Small intestine (tissue), 7 donors: ENCODE measurements at regions not wholly inside any gene's neighbourhood (a gene's known extent, or its start where the extent isn't known, plus 50 kb on each side); places are given as distances from the start of the nearest gene placed in this dataset.

Experiments used
- DNase-seq, 2 donors: peaks; one replicate each; pipeline versions ENCODE4 v3.0.0 to v3.0.0-alpha.2; 2013
- FAIRE-seq: peaks from 2 replicates; lab custom pipeline; 2012; peaks lifted over from hg19 to GRCh38; lab: Jason Lieb, UNC
- H3K27ac ChIP-seq, 3 donors: one replicate each; pipeline ENCODE4 v1.5.1; 2013; ENCODE audit warnings: low read length in 2 of 3, mild to moderate bottlenecking in 2 of 3, control low read depth in 1 of 3, inconsistent platforms in 1 of 3, low read depth in 1 of 3, moderate library complexity in 1 of 3
- H3K27me3 ChIP-seq, 3 donors: one replicate each; pipeline ENCODE4 v1.6.1; 2013; ENCODE audit warnings: low read length in 3 of 3, inconsistent platforms in 1 of 3; ENCODE audit not compliant: control insufficient read depth in 3 of 3, insufficient read depth in 3 of 3
- H3K36me3 ChIP-seq, 3 donors: one replicate each; pipeline ENCODE4 v1.6.1; 2013; ENCODE audit warnings: low read length in 3 of 3, inconsistent platforms in 1 of 3, low read depth in 1 of 3, mild to moderate bottlenecking in 1 of 3, moderate library complexity in 1 of 3; ENCODE audit not compliant: control insufficient read depth in 3 of 3, insufficient read depth in 2 of 3
- H3K4me1 ChIP-seq, 3 donors: one replicate each; pipeline ENCODE4 v1.6.1; 2013; ENCODE audit warnings: low read length in 2 of 3, inconsistent platforms in 1 of 3, low read depth in 1 of 3, mild to moderate bottlenecking in 1 of 3, moderate library complexity in 1 of 3; ENCODE audit not compliant: control insufficient read depth in 3 of 3, insufficient read depth in 2 of 3
- H3K4me3 ChIP-seq, 3 donors: one replicate each; pipeline ENCODE4 v1.5.1; 2013; ENCODE audit warnings: low read length in 3 of 3, control low read depth in 1 of 3, inconsistent platforms in 1 of 3, low read depth in 1 of 3, mild to moderate bottlenecking in 1 of 3, moderate library complexity in 1 of 3
- H3K9me3 ChIP-seq, 2 donors: one replicate each; pipeline ENCODE4 v1.6.1; 2013; ENCODE audit warnings: low read depth in 1 of 2, low read length in 1 of 2; ENCODE audit not compliant: control insufficient read depth in 2 of 2, insufficient read depth in 1 of 2
- WGBS, 3 donors: extraction: QIAGEN DNeasy Blood & Tissue Kit; methylation state at CpG; one replicate each; pipeline ENCODE4 v1.1.7; 2013; 5-methylcytosine and 5-hydroxymethylcytosine counted together
- donor health status: healthy with polysubstance abuse.
- donor health status: control.
- donor health status: control.
- donor health status: Bipolar disorder and iron deficiency.
- donor health status: healthy.

- Histone ChIP-seq H3K9me3 (no peaks in the 10 kb centered on the region), H3K27ac (no peak overlapping the region), H3K4me1 (no peaks in the 10 kb centered on the region), H3K4me3 (no peak overlapping the region), H3K36me3 (no peaks in the 10 kb centered on the region), H3K27me3 (no peaks in the 10 kb centered on the region)
- DNase-seq = no peak
- 69 to 78% (median 78%) methylated on average over 7 of the region's 7 CpGs for WGBS, 3 donors
- no peak for FAIRE-seq
Measured at GRCh38 chr18:60975420-60975819, 357.8 kb upstream of the CDH20 start.

- FAIRE-seq (no peak), DNase-seq (no peak)
- Histone ChIP-seq H3K4me1 (no peaks in the 10 kb centered on the region), H3K9me3 (no peaks in the 10 kb centered on the region), H3K27ac (no peak overlapping the region), H3K4me3 (no peak overlapping the region), H3K36me3 (no peaks in the 10 kb centered on the region), H3K27me3 (no peaks in the 10 kb centered on the region)
- 62 to 78% (median 72%) methylated on average over 3 of the region's 3 CpGs for WGBS, 3 donors
Measured at GRCh38 chr18:60976976-60977375, 356.3 kb upstream of the CDH20 start.

GRCh38 chr18:60978338-60978737 lies 354.9 kb upstream of the CDH20 start:
- Histone ChIP-seq H3K36me3 (no peaks in the 10 kb centered on the region), H3K27ac (no peak overlapping the region), H3K4me1 (no peaks in the 10 kb centered on the region), H3K27me3 (no peaks in the 10 kb centered on the region), H3K4me3 (no peak overlapping the region), H3K9me3 (no peaks in the 10 kb centered on the region)
- 46 to 78% (median 64%) methylated on average over 6 of the region's 6 CpGs for WGBS, 3 donors
- no peak for FAIRE-seq
- DNase-seq = no peak

- Histone ChIP-seq H3K4me1 (no peaks in the 10 kb centered on the region), H3K36me3 (no peaks in the 10 kb centered on the region), H3K27ac (no peak overlapping the region), H3K27me3 (no peaks in the 10 kb centered on the region), H3K9me3 (no peaks in the 10 kb centered on the region), H3K4me3 (no peak overlapping the region)
- WGBS, 3 donors = 83 to 86% (median 84%) methylated on average over 2 of the region's 2 CpGs
- no peak for FAIRE-seq
- no peak for DNase-seq
Measured at GRCh38 chr18:60980422-60981005, 352.7 kb upstream of the CDH20 start.

GRCh38 chr18:60981682-60982328 lies 351.4 kb upstream of the CDH20 start:
- no peaks in the 10 kb centered on the region for H3K9me3 ChIP-seq
- WGBS, 3 donors = 70 to 80% (median 73%) methylated on average over 3 of the region's 3 CpGs
- H3K4me1 ChIP-seq = no peaks in the 10 kb centered on the region
- FAIRE-seq = no peak
- no peak overlapping the region for H3K27ac ChIP-seq
- no peaks in the 10 kb centered on the region for H3K27me3 ChIP-seq
- no peak overlapping the region for H3K4me3 ChIP-seq
- DNase-seq = no peak
- H3K36me3 ChIP-seq = no peaks in the 10 kb centered on the region

GRCh38 chr18:60982329-60982695 lies 350.9 kb upstream of the CDH20 start:
- Histone ChIP-seq H3K4me3 (no peak overlapping the region), H3K27me3 (no peaks in the 10 kb centered on the region), H3K27ac (no peak overlapping the region), H3K36me3 (no peaks in the 10 kb centered on the region), H3K9me3 (no peaks in the 10 kb centered on the region), H3K4me1 (no peaks in the 10 kb centered on the region)
- FAIRE-seq = no peak
- DNase-seq = no peak
- 72 to 78% (median 78%) methylated on average over 2 of the region's 2 CpGs for WGBS, 3 donors

GRCh38 chr18:60982928-60983327 lies 350.3 kb upstream of the CDH20 start:
- Histone ChIP-seq H3K36me3 (no peaks in the 10 kb centered on the region), H3K9me3 (no peaks in the 10 kb centered on the region), H3K27ac (no peak overlapping the region), H3K27me3 (no peaks in the 10 kb centered on the region), H3K4me3 (no peak overlapping the region), H3K4me1 (no peaks in the 10 kb centered on the region)
- no peak for DNase-seq
- no peak for FAIRE-seq

- FAIRE-seq = no peak
- no peak for DNase-seq
- Histone ChIP-seq H3K27ac (no peak overlapping the region), H3K36me3 (no peaks in the 10 kb centered on the region), H3K9me3 (no peaks in the 10 kb centered on the region), H3K4me3 (no peak overlapping the region), H3K4me1 (no peaks in the 10 kb centered on the region), H3K27me3 (no peaks in the 10 kb centered on the region)
- 78 to 91% (median 82%) methylated on average over 4 of the region's 4 CpGs for WGBS, 3 donors
Measured at GRCh38 chr18:60984510-60984909, 348.7 kb upstream of the CDH20 start.

- FAIRE-seq (no peak), DNase-seq (no peak)
- no peak overlapping the region for H3K4me3 ChIP-seq
- H3K4me1 ChIP-seq = no peaks in the 10 kb centered on the region
- WGBS, 3 donors = 54 to 68% (median 58%) methylated on average over 1 of the region's 1 CpG
- H3K27me3 ChIP-seq = no peaks in the 10 kb centered on the region
- no peaks in the 10 kb centered on the region for H3K9me3 ChIP-seq
- H3K27ac ChIP-seq = no peak overlapping the region
- no peaks in the 10 kb centered on the region for H3K36me3 ChIP-seq
Measured at GRCh38 chr18:60987963-60988362, 345.3 kb upstream of the CDH20 start.
